ENCODE measurements at regions not wholly inside any gene's neighbourhood (a gene's known extent, or its start where the extent isn't known, plus 50 kb on each side); places are given as distances from the start of the nearest gene placed in this dataset.

DNA sequence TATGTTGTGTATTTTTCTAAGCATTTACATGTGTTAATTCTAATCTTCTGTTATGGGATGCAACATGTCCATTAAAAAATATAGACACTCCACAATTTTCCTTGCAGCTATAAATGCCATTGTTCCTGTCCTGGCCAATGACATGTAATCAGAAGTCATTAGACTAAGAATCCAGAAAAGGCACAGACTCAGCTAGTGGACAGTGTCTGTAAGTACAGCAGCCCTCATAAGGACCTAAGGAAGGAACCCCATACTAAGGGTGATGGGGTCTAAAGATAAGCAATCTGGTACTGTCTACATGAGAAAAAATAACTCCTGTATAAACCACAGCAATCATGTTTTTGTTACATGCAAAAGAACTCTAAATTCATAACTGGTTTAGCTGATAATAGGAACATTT is 115.9 kb downstream of the GPR85 start:
- DNase-seq, result no peak
- no peaks in the 10 kb centered on the region for H3K27me3 ChIP-seq (ENCODE audit: control insufficient read depth, insufficient read depth, low read length, poor library complexity, severe bottlenecking)
- H3K36me3 ChIP-seq (ENCODE audit: control insufficient read depth, insufficient read depth, low read length), result no peaks in the 10 kb centered on the region
- no peaks in the 10 kb centered on the region for H3K4me1 ChIP-seq (ENCODE audit: control insufficient read depth, insufficient read depth, low read length)
- no peak overlapping the region for H3K27ac ChIP-seq (ENCODE audit: low read depth, low read length)
- Mint-ChIP-seq H3K36me3 (ENCODE audit: low read depth) (no peaks in the 10 kb centered on the region), H3K27ac (no peak overlapping the region), H3K4me3 (no peak overlapping the region), H3K27me3 (ENCODE audit: insufficient read depth) (no peaks in the 10 kb centered on the region), H3K9me3 (no peaks in the 10 kb centered on the region), H3K4me1 (no peaks in the 10 kb centered on the region)
- no peak overlapping the region for H3K9ac ChIP-seq (ENCODE audit: extremely low read depth, low read length, poor library complexity, severe bottlenecking)
- H3K4me3 ChIP-seq (ENCODE audit: low read length), result no peak overlapping the region
- peak; percentile 23 for TF ChIP-seq CTCF (conservative IDR thresholded peaks at IDR 0.05)
- no peaks in the 10 kb centered on the region for H3K9me3 ChIP-seq (ENCODE audit: control insufficient read depth, low read length)

- no CpG with 5 or more reads among the region's 1 CpG for WGBS, 2 experiments (ENCODE audit: insufficient coverage in 1 of 2, insufficient read length in 1 of 2)
- Histone ChIP-seq H3K36me3 (ENCODE audit: control insufficient read depth, insufficient read depth, low read length) (no peaks in the 10 kb centered on the region), H3K9me3 (ENCODE audit: control insufficient read depth, low read length) (no peaks in the 10 kb centered on the region), H3K4me1 (ENCODE audit: control insufficient read depth, insufficient read depth, low read length) (no peaks in the 10 kb centered on the region), H3K9ac (ENCODE audit: extremely low read depth, low read length, poor library complexity, severe bottlenecking) (no peak overlapping the region), H3K27ac (ENCODE audit: low read depth, low read length) (no peak overlapping the region), H3K27me3 (ENCODE audit: control insufficient read depth, insufficient read depth, low read length, poor library complexity, severe bottlenecking) (no peaks in the 10 kb centered on the region), H3K4me3 (ENCODE audit: low read length) (no peak overlapping the region)
- Mint-ChIP-seq H3K27me3 (ENCODE audit: insufficient read depth) (no peaks in the 10 kb centered on the region), H3K9me3 (no peaks in the 10 kb centered on the region), H3K36me3 (ENCODE audit: low read depth) (no peaks in the 10 kb centered on the region), H3K4me1 (no peaks in the 10 kb centered on the region), H3K4me3 (no peak overlapping the region), H3K27ac (no peak overlapping the region)
- TF ChIP-seq CTCF (conservative IDR thresholded peaks at IDR 0.05), result no peak
- DNase-seq, result no peak
Observed at GRCh38 chr7:112969946-112970345, 116.7 kb downstream of the GPR85 start.

DNA sequence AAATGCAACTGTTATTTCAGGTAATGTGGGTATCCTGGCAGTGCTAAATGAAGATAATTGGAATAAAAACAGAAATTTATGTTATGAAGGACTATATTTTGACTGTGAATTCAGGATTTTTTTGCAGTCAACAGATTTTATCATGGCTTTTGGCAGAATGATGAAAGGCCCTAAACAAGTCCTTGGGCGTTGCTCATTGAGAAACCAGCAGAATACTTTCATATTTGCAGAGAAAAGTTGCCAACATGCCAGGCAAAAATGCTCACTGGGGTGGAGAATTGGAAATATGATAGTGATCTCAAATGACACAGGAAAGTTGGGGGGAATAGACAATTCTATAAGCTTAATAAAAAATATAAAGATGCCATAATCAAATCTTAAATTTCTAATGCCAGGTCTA is 121.1 kb downstream of the GPR85 start:
- H3K4me1 ChIP-seq (ENCODE audit: control insufficient read depth, insufficient read depth, low read length), result no peaks in the 10 kb centered on the region
- H3K27me3 Mint-ChIP-seq (ENCODE audit: insufficient read depth), result no peaks in the 10 kb centered on the region
- H3K9ac ChIP-seq (ENCODE audit: extremely low read depth, low read length, poor library complexity, severe bottlenecking), result no peak overlapping the region
- WGBS, 2 experiments (ENCODE audit: insufficient coverage in 1 of 2, insufficient read length in 1 of 2), result 89% methylated on average over 1 of the region's 1 CpG; no CpG with 5 or more reads in 1 of the 2 experiments
- H3K4me1 Mint-ChIP-seq, result no peaks in the 10 kb centered on the region
- no peaks in the 10 kb centered on the region for H3K9me3 Mint-ChIP-seq
- H3K27ac ChIP-seq (ENCODE audit: low read depth, low read length), result no peak overlapping the region
- H3K27ac Mint-ChIP-seq, result no peak overlapping the region
- no peaks in the 10 kb centered on the region for H3K36me3 ChIP-seq (ENCODE audit: control insufficient read depth, insufficient read depth, low read length)
- DNase-seq, result no peak
- no peaks in the 10 kb centered on the region for H3K9me3 ChIP-seq (ENCODE audit: control insufficient read depth, low read length)
- H3K4me3 ChIP-seq (ENCODE audit: low read length), result no peak overlapping the region
- TF ChIP-seq CTCF (conservative IDR thresholded peaks at IDR 0.05), result no peak
- no peak overlapping the region for H3K4me3 Mint-ChIP-seq
- no peaks in the 10 kb centered on the region for H3K27me3 ChIP-seq (ENCODE audit: control insufficient read depth, insufficient read depth, low read length, poor library complexity, severe bottlenecking)
- no peaks in the 10 kb centered on the region for H3K36me3 Mint-ChIP-seq (ENCODE audit: low read depth)
